SK-N-DZ (cell line): ENCODE measurements at regions not wholly inside any gene's neighbourhood (a gene's known extent, or its start where the extent isn't known, plus 50 kb on each side); places are given as distances from the start of the nearest gene placed in this dataset.

ENCODE experiments used
- DNase-seq: peaks from one replicate; pipeline ENCODE4 v3.0.0-alpha.2; 2015; ENCODE audit warnings: low spot score

- peak; percentile 69 for DNase-seq
These were observed 52.0 kb upstream of the THY1 start for GRCh38 chr11:119474682-119475596.

GRCh38 chr11:119473901-119474681 is 51.1 kb upstream of the THY1 start:
- DNase-seq = no peak

GRCh38 chr11:119473226-119473625 is 50.3 kb upstream of the THY1 start:
- no peak for DNase-seq

GRCh38 chr11:119472856-119473222 is 49.9 kb upstream of the THY1 start:
- DNase-seq = no peak
